GM23338 (cell line): ENCODE measurements at regions not wholly inside any gene's neighbourhood (a gene's known extent, or its start where the extent isn't known, plus 50 kb on each side); places are given as distances from the start of the nearest gene placed in this dataset.

ENCODE experiments used
- ATAC-seq: fragments of 200-7000 bp; cut with Tn5 transposase; 3 replicates; pipeline ENCODE4 v1.9.1; 2020
- DNase-seq: peaks from one replicate; pipeline ENCODE4 v3.0.0-alpha.2; 2015; ENCODE audit warnings: low spot score
- H2AFZ ChIP-seq: fragments of 200-600 bp; sonication (generic); 2 replicates; pipeline ENCODE4 v1.8.0; 2016; ENCODE audit warnings: antibody characterized with exemption, mild to moderate bottlenecking, moderate library complexity
- H3F3A ChIP-seq: fragments of 200-600 bp; sonication (generic); replicated peaks from 2 replicates; pipeline ENCODE4 v1.8.0; 2017; ENCODE audit warnings: antibody characterized with exemption, mixed run types, low read depth
- H3K27ac ChIP-seq: fragments of 200-600 bp; sonication (generic); 2 replicates; pipeline ENCODE4 v1.6.1; 2016; ENCODE audit warnings: low read depth
- H3K27me3 ChIP-seq: fragments of 200-600 bp; sonication (generic); 2 replicates; pipeline ENCODE4 v1.8.0; 2016; ENCODE audit warnings: mild to moderate bottlenecking, mixed run types, moderate library complexity; ENCODE audit not compliant: insufficient read depth
- H3K36me3 ChIP-seq: fragments of 200-600 bp; sonication (generic); 2 replicates; pipeline ENCODE4 v1.8.0; 2016; ENCODE audit warnings: mild to moderate bottlenecking; ENCODE audit not compliant: insufficient read depth
- H3K4me1 ChIP-seq: fragments of 200-600 bp; sonication (generic); 2 replicates; pipeline ENCODE4 v1.8.0; 2016; ENCODE audit warnings: mild to moderate bottlenecking, moderate library complexity; ENCODE audit not compliant: insufficient read depth
- H3K4me2 ChIP-seq: fragments of 200-600 bp; sonication (generic); 2 replicates; pipeline ENCODE4 v1.7.1; 2017; ENCODE audit warnings: mixed run types
- H3K4me3 ChIP-seq: fragments of 200-600 bp; sonication (generic); 2 replicates; pipeline ENCODE4 v1.6.1; 2016; ENCODE audit warnings: mixed run types
- H3K79me2 ChIP-seq: fragments of 200-600 bp; sonication (generic); replicated peaks from 2 replicates; pipeline ENCODE4 v1.8.0; 2017; ENCODE audit warnings: mild to moderate bottlenecking; ENCODE audit not compliant: insufficient read depth
- H3K9me2 ChIP-seq: fragments of 200-600 bp; sonication (generic); 2 replicates; pipeline ENCODE4 v1.8.0; 2017; ENCODE audit not compliant: insufficient read depth
- H4K20me1 ChIP-seq: fragments of 200-600 bp; sonication (generic); replicated peaks from 2 replicates; pipeline ENCODE4 v1.8.0; 2017; ENCODE audit warnings: mild to moderate bottlenecking; ENCODE audit not compliant: insufficient read depth
- H3K27ac Mint-ChIP-seq: 2 replicates; pipeline ENCODE4 v1.8.0; 2020; ENCODE audit warnings: inconsistent platforms, mild to moderate bottlenecking, moderate library complexity, mixed read lengths
- H3K27me3 Mint-ChIP-seq: 3 replicates; pipeline ENCODE4 v1.8.0; 2022; ENCODE audit warnings: low read depth, mild to moderate bottlenecking, moderate library complexity, mixed read lengths, inconsistent platforms; ENCODE audit not compliant: insufficient read depth, poor library complexity
- H3K36me3 Mint-ChIP-seq: 3 replicates; pipeline ENCODE4 v1.8.0; 2021; ENCODE audit warnings: low read depth, mild to moderate bottlenecking, inconsistent platforms, moderate library complexity, mixed read lengths
- H3K4me1 Mint-ChIP-seq: 3 replicates; pipeline ENCODE4 v1.8.0; 2020; ENCODE audit warnings: mild to moderate bottlenecking, inconsistent platforms, mixed read lengths
- H3K4me3 Mint-ChIP-seq: 3 replicates; pipeline ENCODE4 v1.8.0; 2021; ENCODE audit warnings: moderate library complexity, mild to moderate bottlenecking, inconsistent platforms, mixed read lengths
- H3K9me3 Mint-ChIP-seq: 3 replicates; pipeline ENCODE4 v1.8.0; 2020; ENCODE audit warnings: moderate library complexity, mild to moderate bottlenecking, inconsistent platforms, mixed read lengths
- CREB1 ChIP-seq: fragments of 250-450 bp; sonication (Bioruptor Pico); IDR thresholded peaks from 2 replicates; pipeline ENCODE4 v1.5.0; 2020; ENCODE audit warnings: low read depth, mild to moderate bottlenecking, moderate library complexity
- CTCF ChIP-seq, 2 experiments: fragments of 200-600 bp in 1 of 2; sonication (generic) in 1 of 2; conservative IDR thresholded peaks; 2 replicates each; pipeline versions ENCODE4 v1.5.1 to v1.6.1; 2016 to 2017; ENCODE audit warnings: antibody characterized with exemption in 2 of 2, low read depth in 2 of 2, mild to moderate bottlenecking in 2 of 2, moderate library complexity in 1 of 2
- ETS1 ChIP-seq: IDR thresholded peaks from 2 replicates; pipeline ENCODE4 v1.6.1; 2016; ENCODE audit warnings: antibody characterized with exemption
- EZH2 ChIP-seq: fragments of 200-600 bp; sonication (generic); IDR thresholded peaks from one replicate; pipeline ENCODE4 v1.8.0; 2017; ENCODE audit warnings: antibody characterized with exemption, mild to moderate bottlenecking, low read depth; ENCODE audit not compliant: unreplicated experiment
- EZH2phosphoT487 ChIP-seq: fragments of 200-600 bp; sonication (generic); IDR thresholded peaks from one replicate; pipeline ENCODE4 v1.8.1; 2018; ENCODE audit warnings: antibody characterized with exemption; ENCODE audit not compliant: unreplicated experiment
- JUNB ChIP-seq: IDR thresholded peaks from one replicate; pipeline ENCODE4 v1.6.1; 2016; ENCODE audit warnings: antibody characterized with exemption; ENCODE audit not compliant: unreplicated experiment
- NANOG ChIP-seq: IDR thresholded peaks from 2 replicates; pipeline ENCODE4 v1.6.1; 2016; ENCODE audit warnings: antibody characterized with exemption, borderline replicate concordance
- POLR2AphosphoS5 ChIP-seq: IDR thresholded peaks from 2 replicates; pipeline ENCODE4 v1.6.1; 2016; ENCODE audit warnings: antibody characterized with exemption, low read depth
- REST ChIP-seq: IDR thresholded peaks from one replicate; pipeline ENCODE4 v1.6.1; 2018; ENCODE audit warnings: antibody characterized with exemption; ENCODE audit not compliant: unreplicated experiment
- STAT1 ChIP-seq: IDR thresholded peaks from one replicate; pipeline ENCODE4 v1.6.1; 2016; ENCODE audit warnings: antibody characterized with exemption; ENCODE audit not compliant: unreplicated experiment
- ZNF114 ChIP-seq: fragments of 250-450 bp; sonication (Bioruptor Pico); IDR thresholded peaks from 2 replicates; pipeline ENCODE4 v1.5.0; 2020; ENCODE audit warnings: mild to moderate bottlenecking, moderate library complexity
- ZNF331 ChIP-seq: fragments of 250-450 bp; sonication (Bioruptor Pico); IDR thresholded peaks from 2 replicates; pipeline ENCODE4 v1.5.0; 2020; ENCODE audit warnings: low read depth, mild to moderate bottlenecking, moderate library complexity
- ZNF462 ChIP-seq: fragments of 250-450 bp; sonication (Bioruptor Pico); IDR thresholded peaks from 2 replicates; pipeline ENCODE4 v1.5.0; 2020; ENCODE audit warnings: mild to moderate bottlenecking, moderate library complexity

- Histone ChIP-seq H3K27ac (no peak overlapping the region), H3F3A (no peaks in the 10 kb centered on the region), H3K36me3 (no peaks in the 10 kb centered on the region), H3K27me3 (no peaks in the 10 kb centered on the region), H4K20me1 (no peaks in the 10 kb centered on the region), H3K4me2 (no peak overlapping the region), H2AFZ (no peak overlapping the region), H3K9me2 (no peaks in the 10 kb centered on the region), H3K79me2 (no peaks in the 10 kb centered on the region), H3K4me1 (no peaks in the 10 kb centered on the region), H3K4me3 (no peak overlapping the region)
- Mint-ChIP-seq H3K36me3 (no peaks in the 10 kb centered on the region), H3K4me1 (no peaks in the 10 kb centered on the region), H3K4me3 (no peak overlapping the region), H3K27me3 (no peaks in the 10 kb centered on the region), H3K27ac (no peak overlapping the region), H3K9me3 (peaks cover 3% of the 10 kb centered on the region; the same call in 1 of the 3 replicates)
- no peak for TF ChIP-seq JUNB
- TF ChIP-seq NANOG: no peak
- TF ChIP-seq REST: no peak
- no peak for TF ChIP-seq ZNF331 (CRISPR knock-in tag)
- no peak for TF ChIP-seq ZNF462 (CRISPR knock-in tag)
- TF ChIP-seq STAT1: no peak
- no peak for TF ChIP-seq CREB1 (CRISPR knock-in tag)
- TF ChIP-seq ETS1: no peak
- TF ChIP-seq EZH2: no peak
- no peak for TF ChIP-seq POLR2AphosphoS5
- no peak for TF ChIP-seq EZH2phosphoT487
- no peak for TF ChIP-seq CTCF (conservative IDR thresholded peaks at IDR 0.05; ENCODE audit: low read depth in 2 of 2)
- no peak for TF ChIP-seq ZNF114 (CRISPR knock-in tag)
- DNase-seq: no peak
- ATAC-seq: no peak
Observed at GRCh38 chrX:127621780-127622179, 430.4 kb downstream of the ACTRT1 start.
